ENCODE measurements at regions not wholly inside any gene's neighbourhood (a gene's known extent, or its start where the extent isn't known, plus 50 kb on each side); places are given as distances from the start of the nearest gene placed in this dataset.

- TF ChIP-seq, protein P1, sequence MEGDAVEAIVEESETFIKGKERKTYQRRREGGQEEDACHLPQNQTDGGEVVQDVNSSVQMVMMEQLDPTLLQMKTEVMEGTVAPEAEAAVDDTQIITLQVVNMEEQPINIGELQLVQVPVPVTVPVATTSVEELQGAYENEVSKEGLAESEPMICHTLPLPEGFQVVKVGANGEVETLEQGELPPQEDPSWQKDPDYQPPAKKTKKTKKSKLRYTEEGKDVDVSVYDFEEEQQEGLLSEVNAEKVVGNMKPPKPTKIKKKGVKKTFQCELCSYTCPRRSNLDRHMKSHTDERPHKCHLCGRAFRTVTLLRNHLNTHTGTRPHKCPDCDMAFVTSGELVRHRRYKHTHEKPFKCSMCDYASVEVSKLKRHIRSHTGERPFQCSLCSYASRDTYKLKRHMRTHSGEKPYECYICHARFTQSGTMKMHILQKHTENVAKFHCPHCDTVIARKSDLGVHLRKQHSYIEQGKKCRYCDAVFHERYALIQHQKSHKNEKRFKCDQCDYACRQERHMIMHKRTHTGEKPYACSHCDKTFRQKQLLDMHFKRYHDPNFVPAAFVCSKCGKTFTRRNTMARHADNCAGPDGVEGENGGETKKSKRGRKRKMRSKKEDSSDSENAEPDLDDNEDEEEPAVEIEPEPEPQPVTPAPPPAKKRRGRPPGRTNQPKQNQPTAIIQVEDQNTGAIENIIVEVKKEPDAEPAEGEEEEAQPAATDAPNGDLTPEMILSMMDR (IDR thresholded peaks at IDR 0.05) = no peak
- TF ChIP-seq BHLHE40 (IDR thresholded peaks at IDR 0.05; ENCODE audit: low read depth, low read length) = no peak
- no peak for TF ChIP-seq RARB (CRISPR knock-in tag; IDR thresholded peaks at IDR 0.05)
- TF ChIP-seq EP300 (IDR thresholded peaks at IDR 0.05) = no peak
- no peak for TF ChIP-seq MYC (IDR thresholded peaks at IDR 0.05; ENCODE audit: borderline replicate concordance, low read length)
- no peak for TF ChIP-seq POLR2A (IDR thresholded peaks at IDR 0.05; ENCODE audit: low read length)
- TF ChIP-seq ESRRA (IDR thresholded peaks at IDR 0.05; ENCODE audit: borderline replicate concordance, low read length) = no peak
These were observed 137.7 kb upstream of the GRM7 start for GRCh38 chr3:6723205-6723604.

Data from A549 (cell line).